DMS114 treated with DMSO at 0.1 percent for 48 hours (cell line): ENCODE measurements at regions not wholly inside any gene's neighbourhood (a gene's known extent, or its start where the extent isn't known, plus 50 kb on each side); places are given as distances from the start of the nearest gene placed in this dataset.

Experiments
- DNase-seq: peaks from one replicate; lab custom pipeline; 2025; ENCODE audit not compliant: unreplicated experiment; lab: John Stamatoyannopoulos, UW

- no peak for DNase-seq
Observed at GRCh38 chr19:32186542-32187330, 158.7 kb upstream of the ZNF507 start.

GRCh38 chr19:32188921-32189320 lies 156.5 kb upstream of the ZNF507 start:
- no peak for DNase-seq

- no peak for DNase-seq
Observed at GRCh38 chr19:32189956-32190706, 155.3 kb upstream of the ZNF507 start.

- no peak for DNase-seq
Observed at GRCh38 chr19:32191921-32192320, 153.5 kb upstream of the ZNF507 start.

GRCh38 chr19:32195706-32196610 lies 149.5 kb upstream of the ZNF507 start:
- no peak for DNase-seq

- DNase-seq: no peak
Observed at GRCh38 chr19:32196690-32197420, 148.6 kb upstream of the ZNF507 start.

GRCh38 chr19:32197896-32198882 lies 147.2 kb upstream of the ZNF507 start:
- DNase-seq: no peak

- no peak for DNase-seq
Observed at GRCh38 chr19:32199501-32200040, 145.8 kb upstream of the ZNF507 start.

- no peak for DNase-seq
Observed at GRCh38 chr19:32200312-32201038, 144.9 kb upstream of the ZNF507 start.

GRCh38 chr19:32201211-32201610 lies 144.2 kb upstream of the ZNF507 start:
- no peak for DNase-seq

GRCh38 chr19:32201636-32202051 lies 143.8 kb upstream of the ZNF507 start:
- DNase-seq: no peak

- DNase-seq: no peak
Observed at GRCh38 chr19:32202244-32202643, 143.2 kb upstream of the ZNF507 start.

GRCh38 chr19:32203161-32203560 lies 142.2 kb upstream of the ZNF507 start:
- no peak for DNase-seq

- DNase-seq: no peak
Observed at GRCh38 chr19:32206065-32206464, 139.3 kb upstream of the ZNF507 start.

- no peak for DNase-seq
Observed at GRCh38 chr19:32208060-32208459, 137.3 kb upstream of the ZNF507 start.

- no peak for DNase-seq
Observed at GRCh38 chr19:32219392-32219791, 126.0 kb upstream of the ZNF507 start.

- no peak for DNase-seq
Observed at GRCh38 chr19:32219881-32220472, 125.4 kb upstream of the ZNF507 start.

- no peak for DNase-seq
Observed at GRCh38 chr19:32220951-32221350, 124.5 kb upstream of the ZNF507 start.
